ENCODE measurements at regions not wholly inside any gene's neighbourhood (a gene's known extent, or its start where the extent isn't known, plus 50 kb on each side); places are given as distances from the start of the nearest gene placed in this dataset.

DNA sequence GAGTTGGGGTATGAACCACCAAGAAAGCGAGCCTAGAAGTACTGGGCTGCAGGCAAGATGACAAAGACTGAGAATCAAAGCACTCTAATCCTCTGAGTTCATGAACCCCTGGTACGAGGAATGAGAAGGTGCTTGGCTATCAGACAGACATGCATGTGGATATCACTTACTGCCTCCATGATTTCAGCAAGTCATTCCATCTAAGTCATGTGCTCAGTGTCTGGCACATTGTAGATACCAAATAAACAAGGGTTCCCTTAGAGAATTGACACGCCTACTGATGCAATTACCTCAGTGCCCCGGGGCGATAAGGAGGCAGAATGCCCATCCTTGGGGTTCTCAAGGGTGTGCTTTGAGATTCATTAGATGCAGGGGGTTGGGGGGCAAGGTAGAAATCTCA lies 125.6 kb upstream of the PKDCC start:
- H3K4me3 Mint-ChIP-seq, result no peak overlapping the region
- no peak for DNase-seq
- peaks cover 6% of the 10 kb centered on the region for H3K27me3 Mint-ChIP-seq
- H3K36me3 Mint-ChIP-seq (ENCODE audit: low read depth), result no peaks in the 10 kb centered on the region
- CTCF ChIA-PET, result no interaction called here
- no peak overlapping the region for H3K27ac Mint-ChIP-seq
- POLR2A ChIA-PET, result no interaction called here
- peaks cover 4% of the 10 kb centered on the region for H3K9me3 Mint-ChIP-seq
- no peaks in the 10 kb centered on the region for H3K4me1 Mint-ChIP-seq

DNA sequence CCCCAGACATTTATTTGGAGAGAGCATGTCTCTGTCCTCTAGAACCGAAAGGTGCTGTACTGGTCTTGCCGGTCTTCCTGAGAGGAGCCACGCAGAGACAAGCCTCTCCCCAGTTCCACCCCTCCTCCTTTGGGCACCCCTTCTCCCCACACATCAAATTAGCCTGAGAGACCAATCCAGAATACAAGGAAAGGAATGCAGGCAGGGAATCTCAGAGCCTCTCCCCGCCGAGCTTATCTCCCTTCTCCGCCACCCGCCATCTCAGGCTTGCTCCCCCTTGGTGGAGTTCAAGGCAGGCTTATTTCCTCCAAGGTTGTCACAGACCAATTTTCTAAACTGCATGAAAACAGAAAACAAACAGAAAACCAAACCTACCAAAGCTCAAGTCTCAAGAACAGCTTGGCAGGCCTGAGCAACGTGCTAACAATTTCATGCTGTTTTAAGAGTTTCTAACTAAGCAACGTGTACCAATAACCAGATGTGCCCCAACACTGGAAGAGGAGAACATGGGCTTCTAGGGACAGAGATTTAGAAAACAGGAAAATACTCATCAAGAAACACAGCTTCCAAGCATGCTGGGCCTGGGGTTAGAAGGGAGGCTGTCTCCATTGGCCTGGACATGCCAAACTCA lies 124.5 kb upstream of the PKDCC start:
- Mint-ChIP-seq H3K4me3 (no peak overlapping the region), H3K9me3 (peaks cover 4% of the 10 kb centered on the region), H3K27me3 (peaks cover 2% of the 10 kb centered on the region), H3K4me1 (no peaks in the 10 kb centered on the region), H3K36me3 (ENCODE audit: low read depth) (no peaks in the 10 kb centered on the region), H3K27ac (no peak overlapping the region)
- ChIA-PET POLR2A (no interaction called here), CTCF (no interaction called here)
- no peak for DNase-seq

DNA sequence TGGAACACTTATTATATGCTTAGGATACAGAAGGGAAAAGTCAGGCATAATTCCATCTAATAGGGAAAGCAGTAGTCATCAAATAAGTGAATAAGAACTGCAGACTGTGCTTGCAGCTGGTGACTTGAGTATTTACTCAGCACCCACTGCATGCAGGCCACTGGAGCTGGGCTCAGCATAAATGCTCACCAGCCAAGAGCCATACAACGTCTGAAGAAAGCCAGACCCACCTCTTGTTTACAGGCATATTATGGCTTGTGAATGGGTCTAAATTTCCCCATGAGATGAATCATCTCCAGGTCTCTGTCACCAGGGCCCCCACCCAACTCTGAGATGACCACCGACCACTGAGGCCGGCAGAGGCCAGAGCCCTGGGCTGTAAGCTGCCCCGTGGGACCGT lies 123.8 kb upstream of the PKDCC start:
- H3K27me3 Mint-ChIP-seq, result peaks cover 2% of the 10 kb centered on the region
- H3K4me3 Mint-ChIP-seq, result no peak overlapping the region
- H3K9me3 Mint-ChIP-seq, result peaks cover 4% of the 10 kb centered on the region
- no peak for DNase-seq
- H3K4me1 Mint-ChIP-seq, result no peaks in the 10 kb centered on the region
- no peaks in the 10 kb centered on the region for H3K36me3 Mint-ChIP-seq (ENCODE audit: low read depth)
- no peak overlapping the region for H3K27ac Mint-ChIP-seq
- ChIA-PET POLR2A (no interaction called here), CTCF (no interaction called here)

DNA sequence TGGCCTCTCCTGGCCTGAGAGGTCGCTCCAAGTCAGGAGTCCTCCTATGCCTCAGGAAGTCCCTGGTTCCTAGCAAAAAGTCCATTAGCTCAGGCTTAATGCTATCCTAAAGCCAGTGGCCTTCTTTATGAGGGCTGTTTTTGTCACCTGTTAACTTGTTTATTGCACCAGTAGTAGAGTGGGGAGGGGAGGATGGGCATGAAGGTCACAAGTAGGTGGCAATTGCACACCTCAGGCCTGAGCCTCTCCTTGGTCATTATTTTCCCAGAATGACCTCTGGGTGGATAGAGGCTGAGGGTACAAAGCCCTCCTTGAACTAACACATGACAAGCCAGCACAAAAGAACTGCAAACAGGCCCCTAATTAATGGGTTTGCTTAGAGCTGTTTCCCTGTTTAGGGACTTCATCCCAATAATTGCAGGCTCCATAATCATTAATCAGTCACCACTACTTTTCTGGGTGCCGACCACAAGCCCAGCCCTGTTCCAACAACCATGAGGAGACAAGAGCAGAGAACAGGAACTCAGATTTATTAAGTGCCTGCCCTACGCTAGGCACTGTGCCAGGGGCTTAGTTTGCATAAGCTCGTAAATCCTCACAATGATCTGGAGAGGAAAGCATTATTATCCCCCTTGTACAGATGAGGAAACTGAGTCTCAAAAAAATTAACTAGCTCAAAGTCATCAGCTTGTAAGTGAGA lies 123.0 kb upstream of the PKDCC start:
- no peak overlapping the region for H3K4me3 Mint-ChIP-seq
- H3K9me3 Mint-ChIP-seq, result peaks cover 4% of the 10 kb centered on the region
- H3K27me3 Mint-ChIP-seq, result peaks cover 2% of the 10 kb centered on the region
- no peak for DNase-seq
- no peaks in the 10 kb centered on the region for H3K4me1 Mint-ChIP-seq
- ChIA-PET CTCF (no interaction called here), POLR2A (no interaction called here)
- H3K27ac Mint-ChIP-seq, result no peak overlapping the region
- no peaks in the 10 kb centered on the region for H3K36me3 Mint-ChIP-seq (ENCODE audit: low read depth)

DNA sequence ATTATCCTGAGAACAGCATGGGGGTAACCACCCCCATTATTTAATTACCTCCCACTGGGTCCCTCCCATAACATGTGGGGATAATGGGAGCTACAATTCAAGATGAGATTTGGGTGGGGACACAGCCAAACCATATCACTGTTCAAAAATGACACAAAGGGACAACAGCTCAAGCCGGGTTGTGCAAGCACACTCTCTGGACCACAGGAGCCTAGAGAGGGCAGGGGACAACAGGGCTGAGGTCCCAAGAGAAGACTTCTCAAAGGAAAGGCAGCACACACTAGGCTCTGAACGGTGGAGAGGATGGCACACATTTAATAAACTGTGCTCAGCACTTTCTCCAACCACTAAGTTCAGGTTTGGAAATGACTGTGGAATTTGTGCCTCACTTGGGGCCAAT lies 122.1 kb upstream of the PKDCC start:
- Mint-ChIP-seq H3K9me3 (peaks cover 4% of the 10 kb centered on the region), H3K4me3 (no peak overlapping the region), H3K27me3 (peaks cover 2% of the 10 kb centered on the region), H3K36me3 (ENCODE audit: low read depth) (no peaks in the 10 kb centered on the region), H3K27ac (no peak overlapping the region), H3K4me1 (no peaks in the 10 kb centered on the region)
- POLR2A ChIA-PET, result no interaction called here
- no peak for DNase-seq
- CTCF ChIA-PET, result interaction anchor here (0.8 kb wide), 1 partner anchor 56 kb away, joined by 3 read pairs; no protein-coding TSS in a partner anchor

DNA sequence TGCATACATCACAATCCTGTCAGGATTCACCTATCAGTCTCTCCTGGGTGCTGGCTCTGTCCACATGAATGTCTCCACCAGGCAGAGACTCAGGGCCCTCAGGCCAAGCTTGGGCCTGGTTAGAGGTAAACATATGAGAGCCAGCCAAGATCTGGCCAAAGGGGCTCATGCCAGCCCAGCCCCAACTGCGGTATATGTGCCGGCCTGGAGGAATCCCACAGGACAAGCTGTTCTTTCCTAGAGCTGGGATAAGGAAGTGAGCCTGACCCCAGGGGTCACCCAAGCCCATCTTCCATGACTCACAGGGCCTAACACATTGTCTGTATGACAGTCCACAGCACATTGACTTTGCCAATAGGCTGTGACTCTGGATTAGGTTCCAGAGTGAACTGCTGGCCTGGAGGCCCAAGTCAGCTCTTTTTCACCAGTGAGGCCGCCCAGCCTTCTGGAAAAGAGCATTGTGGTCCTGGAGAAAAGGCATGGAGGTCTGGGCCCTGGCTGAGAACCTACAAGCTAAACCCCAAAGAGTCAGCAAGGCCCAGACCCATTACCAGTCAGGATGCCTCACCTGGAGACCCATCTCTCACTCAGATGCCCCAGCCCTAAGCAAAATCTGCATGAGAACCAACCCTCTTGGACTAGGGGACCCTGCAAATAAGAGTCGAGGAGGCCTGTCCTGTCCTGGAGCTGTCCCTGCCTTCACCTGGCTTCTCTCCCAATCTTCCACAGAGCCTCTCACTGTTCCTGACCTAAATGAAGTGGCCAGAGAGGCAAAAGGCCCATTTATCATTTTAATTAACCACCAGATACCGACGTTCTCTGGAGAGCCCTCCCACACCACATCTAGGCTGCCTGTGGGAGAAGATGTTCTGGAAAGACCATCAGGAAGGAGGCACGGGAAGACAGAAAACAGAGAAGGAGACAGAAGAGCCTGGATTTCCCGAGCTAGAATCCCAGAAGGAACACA lies 120.9 kb upstream of the PKDCC start:
- ChIA-PET CTCF (interaction anchor here (0.8 kb wide), 1 partner anchor 57 kb away, joined by 3 read pairs; no protein-coding TSS in a partner anchor), POLR2A (no interaction called here)
- H3K27me3 Mint-ChIP-seq, result peaks cover 2% of the 10 kb centered on the region
- peaks cover 4% of the 10 kb centered on the region for H3K9me3 Mint-ChIP-seq
- H3K27ac Mint-ChIP-seq, result no peak overlapping the region
- DNase-seq, result no peak
- H3K4me3 Mint-ChIP-seq, result no peak overlapping the region
- no peaks in the 10 kb centered on the region for H3K36me3 Mint-ChIP-seq (ENCODE audit: low read depth)
- no peaks in the 10 kb centered on the region for H3K4me1 Mint-ChIP-seq

DNA sequence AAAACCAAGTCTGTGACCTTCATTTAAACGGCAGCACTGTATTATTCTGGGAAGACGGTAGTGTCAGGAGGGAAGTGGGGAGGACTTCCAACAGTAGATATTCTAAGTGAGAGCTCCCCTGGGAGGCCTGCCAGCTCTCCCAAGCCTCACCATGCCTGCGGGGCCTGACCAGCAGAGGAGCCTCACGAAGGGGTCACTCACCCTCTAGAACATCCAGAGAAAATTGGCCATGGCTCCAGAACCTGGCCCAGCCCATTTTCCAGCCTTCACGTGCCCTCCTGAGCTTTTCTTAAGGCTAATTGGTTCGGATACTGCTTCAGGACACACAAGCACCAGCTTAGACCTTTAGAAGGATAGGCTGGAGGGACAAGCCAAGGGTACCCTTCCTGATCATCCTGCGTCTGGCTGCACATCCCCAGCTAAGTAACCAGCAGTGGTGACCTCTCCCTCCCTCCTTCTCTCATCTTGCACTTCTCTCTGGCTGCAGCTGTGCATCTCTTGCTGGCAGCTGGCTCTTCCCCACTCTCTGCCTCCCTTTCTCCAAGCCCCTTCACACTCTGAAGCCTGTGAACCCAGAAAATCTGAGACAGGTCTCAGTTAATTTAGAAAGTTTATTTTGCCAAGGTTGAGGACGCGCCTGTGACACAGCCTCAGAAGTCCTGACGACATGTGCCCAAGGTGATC lies 120.1 kb upstream of the PKDCC start:
- POLR2A ChIA-PET, result no interaction called here
- CTCF ChIA-PET, result no interaction called here
- H3K4me3 Mint-ChIP-seq, result no peak overlapping the region
- H3K9me3 Mint-ChIP-seq, result peaks cover 4% of the 10 kb centered on the region
- peaks cover 2% of the 10 kb centered on the region for H3K27me3 Mint-ChIP-seq
- no peak overlapping the region for H3K27ac Mint-ChIP-seq
- H3K4me1 Mint-ChIP-seq, result no peaks in the 10 kb centered on the region
- no peak for DNase-seq
- H3K36me3 Mint-ChIP-seq (ENCODE audit: low read depth), result no peaks in the 10 kb centered on the region

DNA sequence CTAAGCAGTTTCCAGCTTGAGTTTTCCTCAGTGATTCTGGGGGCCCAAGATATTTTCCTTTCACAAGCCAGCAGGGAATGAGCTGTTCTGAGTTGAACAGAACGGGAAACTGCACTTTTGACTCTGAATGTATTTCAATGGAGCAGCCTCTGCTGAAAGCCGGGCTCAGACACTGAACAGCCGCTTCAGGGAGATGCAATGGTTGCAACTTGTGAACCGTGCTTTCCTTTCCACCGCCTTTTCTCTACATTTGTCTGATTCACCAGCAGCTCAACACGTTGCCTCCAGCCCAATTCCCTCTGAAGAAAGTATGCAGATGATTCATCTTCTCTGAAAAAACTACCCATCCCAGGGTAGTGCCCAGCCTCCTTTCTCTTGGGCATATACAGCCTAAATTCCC lies 119.3 kb upstream of the PKDCC start:
- no peaks in the 10 kb centered on the region for H3K36me3 Mint-ChIP-seq (ENCODE audit: low read depth)
- peaks cover 1% of the 10 kb centered on the region for H3K27me3 Mint-ChIP-seq
- DNase-seq, result no peak
- CTCF ChIA-PET, result no interaction called here
- H3K4me3 Mint-ChIP-seq, result no peak overlapping the region
- H3K4me1 Mint-ChIP-seq, result no peaks in the 10 kb centered on the region
- no peak overlapping the region for H3K27ac Mint-ChIP-seq
- H3K9me3 Mint-ChIP-seq, result peaks cover 4% of the 10 kb centered on the region
- POLR2A ChIA-PET, result no interaction called here

DNA sequence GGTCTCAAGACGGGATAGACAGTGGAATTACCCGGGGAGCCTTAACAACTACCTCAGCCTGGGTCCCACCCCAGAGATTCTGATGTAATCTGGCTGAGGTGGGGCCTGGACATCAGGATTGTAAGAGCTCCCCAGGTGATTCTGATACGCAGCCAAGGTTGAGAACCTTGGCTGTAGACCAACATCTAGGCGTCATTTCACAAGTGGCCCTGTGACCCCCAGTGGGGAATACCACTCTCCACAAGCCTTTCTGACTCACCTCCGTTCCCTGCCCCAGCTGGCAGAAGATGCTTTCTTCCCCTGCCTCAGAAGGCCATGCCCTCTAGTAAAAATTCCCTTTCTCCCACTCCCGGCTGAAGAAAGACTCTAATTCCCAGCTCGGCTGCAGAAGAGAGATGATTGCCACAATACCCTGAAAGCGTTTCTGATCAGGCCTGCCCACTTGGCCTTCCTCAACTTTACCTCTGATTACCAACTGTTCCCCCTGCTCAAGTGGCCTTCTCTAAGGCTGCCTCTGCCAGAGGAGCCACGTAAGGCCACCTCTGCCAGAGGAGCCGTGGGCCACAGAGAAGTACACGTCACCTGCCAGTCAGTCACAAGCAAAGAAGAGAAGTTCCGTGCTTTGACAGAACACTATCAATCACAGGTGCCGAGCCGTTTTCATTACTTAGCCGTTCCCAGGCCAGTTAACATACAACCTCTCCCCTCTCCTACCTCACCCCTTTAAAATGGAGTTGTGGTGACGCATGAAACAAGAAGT lies 116.8 kb upstream of the PKDCC start:
- H3K4me1 Mint-ChIP-seq, result no peaks in the 10 kb centered on the region
- no peak overlapping the region for H3K4me3 Mint-ChIP-seq
- peaks cover 7% of the 10 kb centered on the region for H3K27me3 Mint-ChIP-seq
- no peak for DNase-seq
- ChIA-PET CTCF (no interaction called here), POLR2A (no interaction called here)
- no peaks in the 10 kb centered on the region for H3K36me3 Mint-ChIP-seq (ENCODE audit: low read depth)
- H3K27ac Mint-ChIP-seq, result no peak overlapping the region
- peaks cover 2% of the 10 kb centered on the region for H3K9me3 Mint-ChIP-seq

DNA sequence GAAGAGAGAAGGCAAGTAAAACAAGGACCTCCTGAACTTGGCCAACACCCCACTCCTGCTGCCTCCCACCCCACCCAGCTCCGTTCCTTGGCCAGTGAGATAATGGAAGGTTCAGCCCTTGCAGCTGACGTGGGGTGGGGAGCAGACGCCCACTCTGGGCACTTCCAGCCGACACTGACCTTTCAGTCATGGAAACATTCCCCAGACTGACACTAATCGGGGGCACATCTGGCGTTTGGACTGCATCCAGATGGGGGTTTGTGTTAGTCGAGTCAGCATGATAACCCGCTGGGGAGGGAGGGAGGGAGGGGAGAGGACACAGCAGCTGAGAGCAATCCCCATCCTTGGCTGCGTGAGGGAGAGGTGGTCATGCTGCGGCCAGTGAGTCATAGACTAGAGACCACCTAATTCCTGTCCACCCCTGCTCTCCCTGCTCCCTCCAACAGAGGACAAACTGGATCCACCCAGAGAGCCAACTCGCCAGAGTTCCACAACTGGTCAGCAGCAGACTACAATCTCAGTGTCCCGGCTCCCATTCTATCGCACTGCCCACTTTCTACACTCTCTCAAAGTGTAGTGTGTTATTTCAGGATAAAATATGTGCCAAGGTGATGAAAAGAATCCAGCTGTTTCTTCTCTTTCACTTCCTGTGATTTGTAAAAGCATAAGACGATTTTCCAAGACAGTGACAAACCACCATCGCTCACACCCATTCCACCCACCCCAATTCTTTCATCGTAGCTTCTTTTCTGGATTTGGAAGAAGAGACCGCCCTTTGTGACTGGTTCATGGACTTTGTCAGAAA lies 115.4 kb upstream of the PKDCC start:
- Mint-ChIP-seq H3K27me3 (peaks cover 10% of the 10 kb centered on the region), H3K36me3 (ENCODE audit: low read depth) (no peaks in the 10 kb centered on the region), H3K4me1 (no peaks in the 10 kb centered on the region), H3K27ac (no peak overlapping the region), H3K9me3 (no peaks in the 10 kb centered on the region), H3K4me3 (no peak overlapping the region)
- ChIA-PET CTCF (no interaction called here), POLR2A (no interaction called here)
- no peak for DNase-seq

DNA sequence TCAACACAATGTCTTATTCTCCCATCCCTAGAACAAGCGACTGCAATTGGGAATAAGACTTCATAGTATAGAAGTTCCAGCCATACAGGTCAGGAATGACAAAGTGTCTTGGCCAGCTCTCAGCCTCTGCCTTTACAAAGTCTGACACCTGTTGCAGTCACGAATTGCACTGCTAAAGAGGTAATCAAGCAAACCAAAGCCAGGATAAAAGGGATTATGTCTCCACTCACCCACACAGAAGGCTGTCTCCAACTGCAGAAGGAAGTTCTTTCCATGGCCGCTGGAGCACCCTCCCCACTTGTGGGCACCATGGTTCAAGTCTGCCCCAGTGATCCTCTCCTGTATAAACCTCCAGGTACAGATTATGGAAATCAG lies 114.8 kb upstream of the PKDCC start:
- Mint-ChIP-seq H3K4me3 (no peak overlapping the region), H3K36me3 (ENCODE audit: low read depth) (no peaks in the 10 kb centered on the region), H3K27ac (no peak overlapping the region), H3K9me3 (no peaks in the 10 kb centered on the region), H3K4me1 (no peaks in the 10 kb centered on the region), H3K27me3 (peaks cover 10% of the 10 kb centered on the region)
- POLR2A ChIA-PET, result no interaction called here
- CTCF ChIA-PET, result no interaction called here
- no peak for DNase-seq

DNA sequence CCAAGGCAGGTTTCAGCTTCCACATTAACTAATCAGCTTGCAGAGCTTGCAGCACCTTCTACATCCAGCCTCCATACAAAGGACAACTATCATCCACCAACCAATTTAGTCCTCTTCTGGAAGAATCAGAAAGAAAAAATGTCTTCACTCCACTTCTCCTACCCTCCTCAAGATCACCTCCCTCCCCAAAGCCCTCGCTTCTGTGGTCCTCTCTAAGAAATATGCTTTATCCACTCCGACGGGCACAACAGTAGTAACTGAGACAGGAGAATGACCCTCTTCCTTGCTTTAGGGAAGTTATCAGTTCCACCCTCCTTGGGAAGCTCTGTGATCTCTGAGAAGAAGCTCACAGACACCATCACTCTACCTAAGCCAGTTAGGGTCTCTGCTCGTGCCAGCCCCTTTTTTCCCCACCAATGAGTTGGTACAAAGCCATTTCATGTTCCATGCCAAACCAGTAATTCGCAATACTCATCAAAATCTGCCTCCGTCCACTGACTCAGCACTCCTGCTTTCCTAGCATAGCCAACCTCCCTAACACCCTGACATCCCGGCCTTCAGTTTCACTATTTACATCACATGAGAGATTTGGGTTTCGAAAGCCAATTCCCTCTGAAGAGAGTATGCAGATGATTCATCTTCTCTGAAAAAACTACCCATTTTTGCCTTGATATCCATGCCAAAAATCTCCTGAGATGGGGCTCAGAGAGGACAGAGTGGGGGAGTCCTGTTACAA lies 114.1 kb upstream of the PKDCC start:
- no peaks in the 10 kb centered on the region for H3K4me1 Mint-ChIP-seq
- H3K27me3 Mint-ChIP-seq, result peaks cover 10% of the 10 kb centered on the region
- CTCF ChIA-PET, result no interaction called here

More for the DNA sequence above, 114.1 kb upstream of the PKDCC start:
- Mint-ChIP-seq H3K4me3 (no peak overlapping the region), H3K27ac (no peak overlapping the region), H3K9me3 (no peaks in the 10 kb centered on the region), H3K36me3 (ENCODE audit: low read depth) (no peaks in the 10 kb centered on the region)
- no peak for DNase-seq
- POLR2A ChIA-PET, result no interaction called here

All from activated CD4-positive, alpha-beta memory T cell treated with anti-CD3 and anti-CD28 coated beads, Interleukin-2, amount 10 ng/mL, durations not matched to agents 7 days and 5 days (primary cell).